ENCODE measurements at regions not wholly inside any gene's neighbourhood (a gene's known extent, or its start where the extent isn't known, plus 50 kb on each side); places are given as distances from the start of the nearest gene placed in this dataset.

GRCh38 chr2:198309081-198309480 lies 504.7 kb downstream of the PLCL1 start:
- H3K36me3 ChIP-seq = no peaks in the 10 kb centered on the region
- ATAC-seq (no peak), DNase-seq (no peak)
- no peak overlapping the region for H3K4me3 ChIP-seq
- TF ChIP-seq CTCF (IDR thresholded peaks at IDR 0.05) = no peak
- H3K9me3 ChIP-seq = no peaks in the 10 kb centered on the region
- intact Hi-C loops (cut with DNase I) = no loop called here
- no peaks in the 10 kb centered on the region for H3K4me1 ChIP-seq
- H3K27ac ChIP-seq = no peak overlapping the region
- H3K27me3 ChIP-seq = peaks cover 16% of the 10 kb centered on the region

GRCh38 chr2:198308368-198308767 lies 504.0 kb downstream of the PLCL1 start:
- ATAC-seq (no peak), DNase-seq (no peak)
- Histone ChIP-seq H3K27me3 (peaks cover 11% of the 10 kb centered on the region), H3K4me1 (no peaks in the 10 kb centered on the region), H3K4me3 (no peak overlapping the region), H3K9me3 (no peaks in the 10 kb centered on the region), H3K36me3 (no peaks in the 10 kb centered on the region), H3K27ac (no peak overlapping the region)
- intact Hi-C loops (cut with DNase I) = no loop called here
- TF ChIP-seq CTCF (IDR thresholded peaks at IDR 0.05) = no peak

- intact Hi-C loops (cut with DNase I) = no loop called here
Measured at GRCh38 chr2:198307093-198307492, 502.7 kb downstream of the PLCL1 start.

GRCh38 chr2:198304859-198305258 lies 500.5 kb downstream of the PLCL1 start:
- H3K4me3 ChIP-seq = no peak overlapping the region

More at GRCh38 chr2:198307093-198307492, 502.7 kb downstream of the PLCL1 start:
- Histone ChIP-seq H3K27ac (no peak overlapping the region), H3K27me3 (peaks cover 9% of the 10 kb centered on the region), H3K36me3 (no peaks in the 10 kb centered on the region), H3K4me1 (no peaks in the 10 kb centered on the region), H3K4me3 (no peak overlapping the region), H3K9me3 (no peaks in the 10 kb centered on the region)
- no peak for TF ChIP-seq CTCF (IDR thresholded peaks at IDR 0.05)
- DNase-seq (no peak), ATAC-seq (no peak)

GRCh38 chr2:198297350-198297749 lies 493.0 kb downstream of the PLCL1 start:
- no peak for ATAC-seq
- intact Hi-C loops (cut with DNase I) = no loop called here
- Histone ChIP-seq H3K9me3 (no peaks in the 10 kb centered on the region), H3K36me3 (no peaks in the 10 kb centered on the region), H3K27ac (no peak overlapping the region), H3K4me3 (no peak overlapping the region), H3K4me1 (no peaks in the 10 kb centered on the region), H3K27me3 (no peaks in the 10 kb centered on the region)
- TF ChIP-seq CTCF (IDR thresholded peaks at IDR 0.05) = no peak
- DNase-seq = no peak

More at GRCh38 chr2:198304859-198305258, 500.5 kb downstream of the PLCL1 start:
- H3K9me3 ChIP-seq = no peaks in the 10 kb centered on the region
- ATAC-seq = no peak
- intact Hi-C loops (cut with DNase I) = no loop called here
- DNase-seq = no peak
- no peak overlapping the region for H3K27ac ChIP-seq
- TF ChIP-seq CTCF (IDR thresholded peaks at IDR 0.05) = no peak
- H3K27me3 ChIP-seq = peaks cover 9% of the 10 kb centered on the region
- no peaks in the 10 kb centered on the region for H3K36me3 ChIP-seq
- no peaks in the 10 kb centered on the region for H3K4me1 ChIP-seq

- Histone ChIP-seq H3K36me3 (no peaks in the 10 kb centered on the region), H3K4me1 (no peaks in the 10 kb centered on the region), H3K9me3 (no peaks in the 10 kb centered on the region), H3K27ac (no peak overlapping the region), H3K27me3 (no peaks in the 10 kb centered on the region), H3K4me3 (no peak overlapping the region)
- DNase-seq (no peak), ATAC-seq (peak; percentile 82)
- TF ChIP-seq CTCF (IDR thresholded peaks at IDR 0.05) = peak; percentile 85
- intact Hi-C loops (cut with DNase I) = no loop called here
Measured at GRCh38 chr2:198296665-198297308, 492.4 kb downstream of the PLCL1 start.
